OCI-LY1 (cell line): ENCODE measurements at regions not wholly inside any gene's neighbourhood (a gene's known extent, or its start where the extent isn't known, plus 50 kb on each side); places are given as distances from the start of the nearest gene placed in this dataset.

ENCODE experiments used
- H2AFZ ChIP-seq: fragments of 200-600 bp; sonication (generic), shearing (Covaris generic); 2 replicates; pipeline ENCODE4 v1.6.0; 2014; ENCODE audit warnings: antibody characterized with exemption, mild to moderate bottlenecking, low read length
- H3F3A ChIP-seq: fragments of 200-600 bp; sonication (generic), shearing (Covaris generic); 2 replicates; pipeline ENCODE4 v1.6.0; 2014; ENCODE audit warnings: mild to moderate bottlenecking, antibody characterized with exemption, low read length, moderate library complexity; ENCODE audit not compliant: insufficient read depth
- H3K27ac ChIP-seq: fragments of 200-600 bp; sonication (generic); 2 replicates; pipeline ENCODE4 v1.5.1; 2014; ENCODE audit warnings: low read length, mixed run types, mild to moderate bottlenecking, low read depth; ENCODE audit not compliant: poor library complexity, severe bottlenecking
- H3K27me3 ChIP-seq: fragments of 200-600 bp; sonication (generic); 2 replicates; pipeline ENCODE4 v1.6.0; 2014; ENCODE audit warnings: antibody characterized with exemption, mild to moderate bottlenecking, low read length, moderate library complexity; ENCODE audit not compliant: insufficient read depth
- H3K36me3 ChIP-seq: fragments of 200-600 bp; sonication (generic); 2 replicates; pipeline ENCODE4 v1.6.1; 2014; ENCODE audit warnings: mild to moderate bottlenecking, antibody characterized with exemption, low read length, moderate library complexity, mixed read lengths; ENCODE audit not compliant: insufficient read depth
- H3K4me1 ChIP-seq: fragments of 200-600 bp; sonication (generic); 2 replicates; pipeline ENCODE4 v1.5.1; 2014; ENCODE audit warnings: mild to moderate bottlenecking, low read length, moderate library complexity; ENCODE audit not compliant: insufficient read depth, severe bottlenecking
- H3K4me2 ChIP-seq: fragments of 200-600 bp; sonication (generic), shearing (Covaris generic); 2 replicates; pipeline ENCODE4 v1.6.1; 2014; ENCODE audit warnings: low read length
- H3K4me3 ChIP-seq: fragments of 200-600 bp; sonication (generic); 2 replicates; pipeline ENCODE4 v1.5.1; 2014; ENCODE audit warnings: low read length, low read depth, mild to moderate bottlenecking, mixed read lengths; ENCODE audit not compliant: poor library complexity, severe bottlenecking
- H3K79me2 ChIP-seq: fragments of 200-600 bp; shearing (Covaris generic); 2 replicates; pipeline ENCODE4 v1.6.1; 2016; ENCODE audit warnings: mixed run types, low read length, mixed read lengths; ENCODE audit not compliant: insufficient read depth
- H3K9ac ChIP-seq: fragments of 200-600 bp; sonication (generic), shearing (Covaris generic); 2 replicates; pipeline ENCODE4 v1.6.1; 2014; ENCODE audit warnings: mild to moderate bottlenecking, low read length, mixed read lengths
- H3K9me2 ChIP-seq: fragments of 200-600 bp; sonication (generic), shearing (Covaris generic); 2 replicates; pipeline ENCODE4 v1.6.1; 2014; ENCODE audit warnings: low read depth, mild to moderate bottlenecking, low read length, mixed read lengths
- H3K9me3 ChIP-seq: fragments of 200-600 bp; shearing (Covaris generic); 2 replicates; pipeline ENCODE4 v1.6.1; 2014; ENCODE audit warnings: low read length, mixed read lengths
- H4K20me1 ChIP-seq: fragments of 200-600 bp; sonication (generic), shearing (Covaris generic); 2 replicates; pipeline ENCODE4 v1.6.0; 2016; ENCODE audit warnings: mild to moderate bottlenecking, low read length; ENCODE audit not compliant: insufficient read depth
- EZH2 ChIP-seq: fragments of 200-600 bp; sonication (generic), shearing (Covaris generic); IDR thresholded peaks from 2 replicates; pipeline ENCODE4 v1.8.0; 2017; ENCODE audit warnings: borderline replicate concordance, mixed run types, mild to moderate bottlenecking, antibody characterized with exemption, low read length, moderate library complexity, mixed read lengths
- TF ChIP-seq, protein P1 (sequence below): fragments of 200-600 bp; sonication (generic), shearing (Covaris generic); IDR thresholded peaks from 2 replicates; pipeline ENCODE4 v1.5.1; 2017; ENCODE audit warnings: mild to moderate bottlenecking, antibody characterized with exemption, low read length, moderate library complexity, mixed read lengths

DNA sequence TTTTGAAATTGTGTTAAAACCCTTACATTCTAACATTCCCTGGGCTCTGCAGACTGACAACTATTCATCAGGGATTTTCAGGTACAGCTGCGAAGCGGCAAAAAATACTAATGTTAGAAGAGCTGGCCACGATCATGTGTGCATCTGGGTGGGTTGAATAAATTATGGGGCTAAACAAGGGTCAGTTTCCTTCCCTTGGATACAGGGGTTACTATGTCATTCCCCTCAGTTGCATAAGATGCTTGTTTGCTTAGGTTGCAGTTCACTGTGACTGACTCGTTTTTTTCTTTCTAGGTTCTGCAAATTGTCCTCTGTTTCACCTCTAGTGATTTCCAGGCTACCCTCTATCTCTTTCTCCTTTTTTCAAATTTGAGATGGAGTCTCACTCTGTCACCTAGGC is 58.1 kb upstream of the GRIP1 start:
- no peaks in the 10 kb centered on the region for H3K36me3 ChIP-seq
- H3K9me3 ChIP-seq: no peaks in the 10 kb centered on the region
- H3K4me3 ChIP-seq: no peak overlapping the region
- H3K4me1 ChIP-seq: no peaks in the 10 kb centered on the region
- H3K4me2 ChIP-seq: no peak overlapping the region
- TF ChIP-seq EZH2: no peak
- H4K20me1 ChIP-seq: no peaks in the 10 kb centered on the region
- no peaks in the 10 kb centered on the region for H3K9me2 ChIP-seq
- H2AFZ ChIP-seq: no peak overlapping the region
- H3K9ac ChIP-seq: no peak overlapping the region
- no peaks in the 10 kb centered on the region for H3K79me2 ChIP-seq
- H3K27me3 ChIP-seq: no peaks in the 10 kb centered on the region
- no peaks in the 10 kb centered on the region for H3F3A ChIP-seq
- no peak overlapping the region for H3K27ac ChIP-seq

DNA sequence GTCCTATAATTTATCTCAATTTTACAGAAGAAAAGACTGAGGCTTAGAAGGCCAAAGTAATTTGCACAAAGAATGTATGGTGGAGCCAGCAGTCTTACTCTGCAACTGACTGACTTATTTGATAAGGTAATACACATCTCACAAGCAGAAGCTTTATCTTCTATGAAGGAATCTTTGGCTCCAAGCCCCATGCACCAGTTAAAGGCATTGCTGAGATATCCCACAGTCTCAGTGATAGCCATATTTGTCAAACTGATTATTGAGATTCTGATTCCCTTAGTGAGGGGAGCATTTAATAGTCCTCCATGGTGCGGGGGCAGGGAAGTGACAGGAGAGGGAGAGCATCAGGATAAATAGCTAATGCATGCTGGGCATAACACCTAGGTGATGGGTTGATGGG is 60.4 kb upstream of the GRIP1 start:
- H3K9ac ChIP-seq: no peak overlapping the region
- no peaks in the 10 kb centered on the region for H3K4me1 ChIP-seq
- H4K20me1 ChIP-seq: no peaks in the 10 kb centered on the region
- H3F3A ChIP-seq: no peaks in the 10 kb centered on the region
- H3K36me3 ChIP-seq: no peaks in the 10 kb centered on the region
- H3K9me3 ChIP-seq: no peaks in the 10 kb centered on the region
- H2AFZ ChIP-seq: no peak overlapping the region
- no peaks in the 10 kb centered on the region for H3K27me3 ChIP-seq
- H3K27ac ChIP-seq: no peak overlapping the region
- no peak overlapping the region for H3K4me2 ChIP-seq
- H3K9me2 ChIP-seq: no peaks in the 10 kb centered on the region
- no peaks in the 10 kb centered on the region for H3K79me2 ChIP-seq
- TF ChIP-seq, protein P1, sequence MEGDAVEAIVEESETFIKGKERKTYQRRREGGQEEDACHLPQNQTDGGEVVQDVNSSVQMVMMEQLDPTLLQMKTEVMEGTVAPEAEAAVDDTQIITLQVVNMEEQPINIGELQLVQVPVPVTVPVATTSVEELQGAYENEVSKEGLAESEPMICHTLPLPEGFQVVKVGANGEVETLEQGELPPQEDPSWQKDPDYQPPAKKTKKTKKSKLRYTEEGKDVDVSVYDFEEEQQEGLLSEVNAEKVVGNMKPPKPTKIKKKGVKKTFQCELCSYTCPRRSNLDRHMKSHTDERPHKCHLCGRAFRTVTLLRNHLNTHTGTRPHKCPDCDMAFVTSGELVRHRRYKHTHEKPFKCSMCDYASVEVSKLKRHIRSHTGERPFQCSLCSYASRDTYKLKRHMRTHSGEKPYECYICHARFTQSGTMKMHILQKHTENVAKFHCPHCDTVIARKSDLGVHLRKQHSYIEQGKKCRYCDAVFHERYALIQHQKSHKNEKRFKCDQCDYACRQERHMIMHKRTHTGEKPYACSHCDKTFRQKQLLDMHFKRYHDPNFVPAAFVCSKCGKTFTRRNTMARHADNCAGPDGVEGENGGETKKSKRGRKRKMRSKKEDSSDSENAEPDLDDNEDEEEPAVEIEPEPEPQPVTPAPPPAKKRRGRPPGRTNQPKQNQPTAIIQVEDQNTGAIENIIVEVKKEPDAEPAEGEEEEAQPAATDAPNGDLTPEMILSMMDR: no peak
- no peak for TF ChIP-seq EZH2
- no peak overlapping the region for H3K4me3 ChIP-seq

DNA sequence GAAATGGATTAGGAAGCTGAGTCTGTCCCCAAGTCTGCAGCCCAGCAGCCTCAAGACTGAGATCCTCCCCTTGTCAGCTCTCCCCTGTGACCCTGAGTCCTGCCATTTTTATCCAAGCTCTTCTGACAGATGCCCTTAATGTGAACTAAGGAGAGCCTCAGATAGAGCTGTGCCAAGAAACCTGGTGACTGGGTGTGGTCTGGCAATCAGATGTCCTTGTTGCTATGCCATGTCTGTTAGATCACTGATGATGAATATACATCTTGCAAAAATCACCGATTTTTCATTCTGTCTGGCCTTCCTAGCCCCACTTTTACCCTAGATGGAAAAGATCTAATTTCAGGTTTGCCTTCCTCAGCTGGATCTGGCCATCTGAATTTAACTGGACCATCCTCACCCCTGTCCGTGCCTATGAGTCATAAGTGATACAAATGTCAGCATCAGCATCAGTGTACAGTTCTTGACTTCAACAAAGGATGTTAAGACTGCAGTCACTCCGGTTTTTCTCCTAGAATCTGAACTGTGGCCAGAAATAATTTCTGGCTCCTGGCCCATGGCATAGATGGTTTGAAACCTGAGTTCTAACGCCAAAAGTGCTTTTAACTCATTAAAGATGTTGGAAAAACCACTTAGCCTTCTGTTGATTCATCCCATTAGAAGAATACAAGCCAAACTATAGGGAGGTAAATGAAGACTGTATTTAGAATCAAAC is 61.2 kb upstream of the GRIP1 start:
- Histone ChIP-seq H2AFZ (no peak overlapping the region), H3K9ac (no peak overlapping the region), H3K9me2 (no peaks in the 10 kb centered on the region), H3K4me1 (no peaks in the 10 kb centered on the region), H3K79me2 (no peaks in the 10 kb centered on the region), H4K20me1 (no peaks in the 10 kb centered on the region), H3K27me3 (no peaks in the 10 kb centered on the region), H3K4me3 (no peak overlapping the region), H3F3A (no peaks in the 10 kb centered on the region), H3K27ac (no peak overlapping the region), H3K9me3 (no peaks in the 10 kb centered on the region), H3K36me3 (no peaks in the 10 kb centered on the region), H3K4me2 (no peak overlapping the region)
- TF ChIP-seq, protein P1: no peak
- no peak for TF ChIP-seq EZH2

DNA sequence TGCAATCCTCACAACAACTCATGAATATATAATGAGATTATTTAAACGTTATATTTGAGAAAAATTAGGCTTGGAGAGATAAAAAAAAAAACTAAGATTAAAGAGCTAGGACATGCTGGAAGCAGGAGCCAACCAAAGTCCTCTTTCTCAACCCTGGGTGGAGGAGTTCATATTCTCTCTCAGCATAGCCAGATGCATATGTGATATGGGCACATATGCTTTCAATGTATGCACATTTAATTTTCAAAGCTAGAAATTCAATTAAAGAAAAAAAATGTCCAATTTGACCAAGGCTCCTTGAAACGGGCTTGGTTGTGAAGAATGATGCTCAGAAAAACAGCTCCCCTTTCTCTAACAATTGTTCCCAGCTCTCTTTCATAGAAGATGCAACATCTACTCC is 61.9 kb upstream of the GRIP1 start:
- Histone ChIP-seq H4K20me1 (no peaks in the 10 kb centered on the region), H3K4me2 (no peak overlapping the region), H3K9me3 (no peaks in the 10 kb centered on the region), H3F3A (no peaks in the 10 kb centered on the region), H3K27ac (no peak overlapping the region), H2AFZ (no peak overlapping the region), H3K27me3 (no peaks in the 10 kb centered on the region), H3K4me3 (no peak overlapping the region), H3K9ac (no peak overlapping the region), H3K36me3 (no peaks in the 10 kb centered on the region), H3K4me1 (no peaks in the 10 kb centered on the region), H3K9me2 (no peaks in the 10 kb centered on the region), H3K79me2 (no peaks in the 10 kb centered on the region)
- TF ChIP-seq, protein P1: no peak
- no peak for TF ChIP-seq EZH2
